GM12875 (cell line): ENCODE measurements at regions not wholly inside any gene's neighbourhood (a gene's known extent, or its start where the extent isn't known, plus 50 kb on each side); places are given as distances from the start of the nearest gene placed in this dataset.
"Not testable (repeated sequence)": the region's sequence is repeated elsewhere in the genome, so short reads cannot be mapped to it uniquely, and the experiment has no call there.

Experiments used
- H3K4me3 ChIP-seq: one replicate; pipeline ENCODE4 v1.5.1; 2011; ENCODE audit warnings: low read depth, low read length, control low read depth
- TF ChIP-seq, protein P1 (sequence below): IDR thresholded peaks from 2 replicates; pipeline ENCODE4 v1.5.1; 2011; ENCODE audit warnings: low read depth, mild to moderate bottlenecking, control low read depth, inconsistent platforms, low read length, moderate library complexity, borderline replicate concordance; ENCODE audit not compliant: insufficient read depth

GRCh38 chr7:104264285-104264684 lies 56.5 kb upstream of the ORC5 start:
- TF ChIP-seq, protein P1, sequence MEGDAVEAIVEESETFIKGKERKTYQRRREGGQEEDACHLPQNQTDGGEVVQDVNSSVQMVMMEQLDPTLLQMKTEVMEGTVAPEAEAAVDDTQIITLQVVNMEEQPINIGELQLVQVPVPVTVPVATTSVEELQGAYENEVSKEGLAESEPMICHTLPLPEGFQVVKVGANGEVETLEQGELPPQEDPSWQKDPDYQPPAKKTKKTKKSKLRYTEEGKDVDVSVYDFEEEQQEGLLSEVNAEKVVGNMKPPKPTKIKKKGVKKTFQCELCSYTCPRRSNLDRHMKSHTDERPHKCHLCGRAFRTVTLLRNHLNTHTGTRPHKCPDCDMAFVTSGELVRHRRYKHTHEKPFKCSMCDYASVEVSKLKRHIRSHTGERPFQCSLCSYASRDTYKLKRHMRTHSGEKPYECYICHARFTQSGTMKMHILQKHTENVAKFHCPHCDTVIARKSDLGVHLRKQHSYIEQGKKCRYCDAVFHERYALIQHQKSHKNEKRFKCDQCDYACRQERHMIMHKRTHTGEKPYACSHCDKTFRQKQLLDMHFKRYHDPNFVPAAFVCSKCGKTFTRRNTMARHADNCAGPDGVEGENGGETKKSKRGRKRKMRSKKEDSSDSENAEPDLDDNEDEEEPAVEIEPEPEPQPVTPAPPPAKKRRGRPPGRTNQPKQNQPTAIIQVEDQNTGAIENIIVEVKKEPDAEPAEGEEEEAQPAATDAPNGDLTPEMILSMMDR = no peak
- no peak overlapping the region for H3K4me3 ChIP-seq

GRCh38 chr7:104267701-104268368 lies 60.0 kb upstream of the ORC5 start:
- TF ChIP-seq, protein P1 = peak; percentile 14; the same call in 1 of the 2 replicates
- no peak overlapping the region for H3K4me3 ChIP-seq

DNA sequence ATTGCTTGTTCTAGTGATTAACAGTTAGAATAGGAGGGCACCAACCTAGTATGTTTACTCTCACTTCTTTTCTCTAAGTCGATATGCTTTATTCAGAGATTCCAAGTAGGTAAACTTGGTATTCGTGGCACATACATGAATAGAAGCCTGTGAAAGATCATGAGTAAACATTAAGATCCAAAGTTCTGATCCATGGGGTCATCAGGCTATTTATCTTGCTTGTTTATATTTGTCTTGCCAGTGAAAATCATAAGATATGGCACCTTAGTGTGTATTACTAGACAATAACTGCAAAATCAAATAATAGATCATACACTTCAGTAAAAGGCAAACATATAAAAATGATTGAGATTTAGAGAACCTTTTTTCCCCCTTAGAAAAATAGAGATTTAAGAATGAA lies 56.5 kb upstream of the LHFPL3 start:
- H3K4me3 ChIP-seq = no peak overlapping the region
- TF ChIP-seq, protein P1 = no peak

- H3K4me3 ChIP-seq = no peak overlapping the region
- TF ChIP-seq, protein P1 = peak; percentile 46; the same call in 1 of the 2 replicates
These were observed 55.5 kb upstream of the LHFPL3 start for GRCh38 chr7:104272767-104273384.

- H3K4me3 ChIP-seq = no peak overlapping the region
- TF ChIP-seq, protein P1 = no peak
These were observed 52.5 kb upstream of the LHFPL3 start for GRCh38 chr7:104275900-104276299.

DNA sequence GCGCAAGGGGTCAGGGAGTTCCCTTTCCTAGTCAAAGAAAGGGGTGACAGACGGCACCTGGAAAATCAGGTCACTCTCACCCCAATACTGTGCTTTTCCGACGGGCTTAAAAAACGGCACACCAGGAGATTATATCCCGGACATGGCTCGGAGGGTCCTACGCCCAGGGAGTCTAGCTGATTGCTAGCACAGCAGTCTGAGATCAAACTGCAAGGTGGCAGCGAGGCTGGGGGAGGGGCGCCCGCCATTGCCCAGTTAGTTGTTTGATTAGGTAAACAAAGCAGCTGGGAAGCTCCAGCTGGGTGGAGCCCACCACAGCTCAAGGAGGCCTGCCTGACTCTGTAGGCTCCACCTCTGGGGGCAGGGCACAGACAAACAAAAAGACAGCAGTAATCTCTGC lies 51.7 kb upstream of the LHFPL3 start:
- H3K4me3 ChIP-seq = not testable (repeated sequence)
